Stomach (tissue), 4 donors: ENCODE measurements at regions not wholly inside any gene's neighbourhood (a gene's known extent, or its start where the extent isn't known, plus 50 kb on each side); places are given as distances from the start of the nearest gene placed in this dataset.

ENCODE experiments used
- POLR2AphosphoS5 ChIP-seq, 3 donors: sonication (generic); formaldehyde crosslinking; IDR thresholded peaks; one replicate each; pipeline ENCODE4 v1.6.1; 2016; ENCODE audit warnings: antibody characterized with exemption in 3 of 3
- TF ChIP-seq, protein P1 (sequence below), 7 experiments: fragments of 450-650 bp in 4 of 7; fragments of 200-600 bp in 3 of 7; sonication (generic) in 3 of 7; IDR thresholded peaks; one replicate each; pipeline ENCODE4 v1.5.1; 2016 to 2019; ENCODE audit warnings: antibody characterized with exemption in 7 of 7, control low read depth in 2 of 7, mild to moderate bottlenecking in 1 of 7

- TF ChIP-seq, protein P1, sequence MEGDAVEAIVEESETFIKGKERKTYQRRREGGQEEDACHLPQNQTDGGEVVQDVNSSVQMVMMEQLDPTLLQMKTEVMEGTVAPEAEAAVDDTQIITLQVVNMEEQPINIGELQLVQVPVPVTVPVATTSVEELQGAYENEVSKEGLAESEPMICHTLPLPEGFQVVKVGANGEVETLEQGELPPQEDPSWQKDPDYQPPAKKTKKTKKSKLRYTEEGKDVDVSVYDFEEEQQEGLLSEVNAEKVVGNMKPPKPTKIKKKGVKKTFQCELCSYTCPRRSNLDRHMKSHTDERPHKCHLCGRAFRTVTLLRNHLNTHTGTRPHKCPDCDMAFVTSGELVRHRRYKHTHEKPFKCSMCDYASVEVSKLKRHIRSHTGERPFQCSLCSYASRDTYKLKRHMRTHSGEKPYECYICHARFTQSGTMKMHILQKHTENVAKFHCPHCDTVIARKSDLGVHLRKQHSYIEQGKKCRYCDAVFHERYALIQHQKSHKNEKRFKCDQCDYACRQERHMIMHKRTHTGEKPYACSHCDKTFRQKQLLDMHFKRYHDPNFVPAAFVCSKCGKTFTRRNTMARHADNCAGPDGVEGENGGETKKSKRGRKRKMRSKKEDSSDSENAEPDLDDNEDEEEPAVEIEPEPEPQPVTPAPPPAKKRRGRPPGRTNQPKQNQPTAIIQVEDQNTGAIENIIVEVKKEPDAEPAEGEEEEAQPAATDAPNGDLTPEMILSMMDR (IDR thresholded peaks at IDR 0.05): no peak
- TF ChIP-seq POLR2AphosphoS5 (IDR thresholded peaks at IDR 0.05): no peak
Observed at GRCh38 chr5:165334201-165334600, 1828.8 kb downstream of the MAT2B start.
